Kidney glomerular epithelial cell (primary cell): ENCODE measurements at regions not wholly inside any gene's neighbourhood (a gene's known extent, or its start where the extent isn't known, plus 50 kb on each side); places are given as distances from the start of the nearest gene placed in this dataset.
"Not testable (repeated sequence)": the region's sequence is repeated elsewhere in the genome, so short reads cannot be mapped to it uniquely, and the experiment has no call there.

Experiments used
- DNase-seq: peaks from one replicate; lab custom pipeline; 2025; lab: John Stamatoyannopoulos, UW

- no peak for DNase-seq
These were observed 191.3 kb upstream of the ELAC2 start for GRCh38 chr17:13209081-13209480.

GRCh38 chr17:13204607-13205237 is 186.9 kb upstream of the ELAC2 start:
- no peak for DNase-seq

GRCh38 chr17:13202835-13203234 is 185.0 kb upstream of the ELAC2 start:
- DNase-seq = no peak

DNA sequence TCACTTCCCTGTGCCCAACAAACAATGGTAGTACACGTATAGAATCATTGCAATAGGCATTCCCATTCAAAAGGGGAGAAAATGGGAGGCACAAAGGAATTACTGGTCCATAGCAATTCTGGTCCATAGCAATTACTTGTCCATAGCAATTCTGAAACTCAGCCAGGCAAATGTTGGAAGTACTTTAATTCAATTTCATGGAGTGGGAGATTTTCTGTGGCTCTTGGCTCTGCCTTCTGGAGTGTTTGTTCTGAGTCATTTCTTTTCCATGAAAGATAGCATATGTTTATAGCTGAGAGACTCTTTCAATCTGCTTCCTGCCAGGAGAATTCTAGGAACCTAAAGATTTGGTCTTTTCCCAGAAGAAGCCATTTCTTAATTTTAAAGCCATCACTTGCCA is 182.8 kb upstream of the ELAC2 start:
- no peak for DNase-seq

DNA sequence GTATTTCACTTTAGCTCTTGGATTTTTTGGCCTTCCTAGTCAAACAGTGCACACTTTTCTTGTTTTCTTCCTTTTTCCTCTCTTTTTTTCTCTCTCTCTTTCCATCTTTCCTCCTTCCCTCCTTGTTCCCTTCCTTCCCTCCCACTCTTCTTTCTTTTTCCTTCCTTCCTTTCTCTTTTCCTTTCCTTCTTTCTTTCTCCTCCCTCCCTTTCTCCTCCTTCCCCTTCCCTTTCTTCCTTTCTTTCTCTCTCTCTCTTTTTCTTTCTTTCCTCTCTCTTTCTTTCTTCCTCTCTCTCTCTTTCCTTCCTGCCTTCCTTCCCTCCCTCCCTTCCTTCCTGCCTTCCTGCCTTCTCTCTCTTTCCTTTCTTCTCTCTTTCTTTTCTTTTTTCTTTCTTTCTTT is 181.6 kb upstream of the ELAC2 start:
- DNase-seq = no peak

DNA sequence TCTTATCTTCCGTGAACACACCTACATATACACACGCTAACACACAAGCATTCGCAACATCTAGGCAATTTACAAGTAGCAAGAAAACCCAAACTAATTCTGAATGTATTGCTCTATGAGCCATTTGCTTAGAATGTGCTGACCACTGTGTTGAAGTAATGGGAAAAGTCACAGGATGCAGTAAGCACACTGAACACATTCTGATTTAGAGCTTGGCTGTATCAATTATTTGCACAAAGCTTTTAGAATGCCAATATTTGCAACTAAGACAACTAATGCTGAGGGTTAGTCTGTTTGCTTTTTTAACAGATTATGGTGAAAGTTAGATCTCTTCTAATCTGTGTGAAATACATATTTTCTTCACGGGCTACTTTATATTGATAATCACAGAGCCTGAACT is 179.8 kb upstream of the ELAC2 start:
- no peak for DNase-seq

GRCh38 chr17:13194887-13195286 is 177.1 kb upstream of the ELAC2 start:
- no peak for DNase-seq

GRCh38 chr17:13182854-13183253 is 165.0 kb upstream of the ELAC2 start:
- DNase-seq = no peak

DNA sequence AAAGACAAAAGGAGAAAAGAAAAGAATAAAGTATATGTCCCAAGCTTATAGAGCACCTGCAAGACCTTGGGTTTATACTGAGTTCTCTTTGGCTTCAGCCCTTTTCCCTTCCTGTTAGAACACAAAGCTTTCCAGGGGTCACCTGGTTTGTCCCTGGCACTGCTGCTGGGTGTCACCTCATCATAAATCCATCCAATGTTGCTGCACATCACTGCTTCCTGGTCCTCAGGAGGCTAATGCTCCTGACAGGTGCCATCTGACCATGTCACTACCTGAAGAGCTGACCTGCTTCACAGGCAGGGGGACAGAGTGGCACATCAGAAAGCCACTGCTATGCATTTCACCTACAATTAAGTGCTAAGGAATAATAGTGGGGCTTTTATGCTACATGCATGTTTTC is 164.6 kb upstream of the ELAC2 start:
- no peak for DNase-seq

- DNase-seq = no peak
These were observed 163.9 kb upstream of the ELAC2 start for GRCh38 chr17:13181683-13182082.

GRCh38 chr17:13176436-13176835 is 158.6 kb upstream of the ELAC2 start:
- DNase-seq = no peak

DNA sequence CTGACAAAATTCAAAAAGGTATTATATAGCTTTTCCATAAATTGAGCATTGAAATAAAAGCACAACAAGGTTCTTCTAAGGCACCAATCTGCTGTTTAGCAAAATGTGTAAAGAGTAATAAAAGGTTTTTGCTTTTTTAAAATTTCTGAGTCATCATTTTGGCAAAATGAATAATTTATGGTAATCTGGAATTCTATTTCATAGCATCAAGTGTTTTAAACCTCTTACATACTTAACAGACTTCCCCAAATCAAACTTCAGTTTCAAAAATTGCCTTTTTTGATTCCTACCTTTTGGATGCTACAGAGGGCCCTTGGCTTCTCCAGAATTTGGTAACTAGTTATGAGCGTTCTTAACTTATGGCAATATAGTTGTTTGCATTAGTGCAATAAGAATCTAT is 154.0 kb upstream of the ELAC2 start:
- DNase-seq = no peak

- DNase-seq = no peak
These were observed 144.5 kb upstream of the ELAC2 start for GRCh38 chr17:13162361-13162760.

DNA sequence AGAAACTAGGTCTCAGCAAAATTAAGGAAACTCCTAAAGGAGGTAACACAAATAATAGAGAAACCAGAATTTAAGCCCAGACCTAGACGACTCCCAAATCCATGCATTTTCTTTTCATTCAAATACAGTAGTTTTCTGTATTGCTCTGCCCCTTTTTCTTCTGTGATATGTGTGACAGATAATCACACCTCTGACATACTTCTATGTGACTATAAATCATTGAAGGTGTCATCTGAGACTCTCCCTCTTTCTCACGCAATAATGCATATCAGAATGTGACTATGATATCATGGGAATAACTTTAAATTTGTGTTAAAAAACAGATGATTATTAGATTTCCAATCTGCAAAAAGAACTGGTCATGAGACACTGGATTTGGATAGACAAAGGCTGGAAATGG is 143.0 kb upstream of the ELAC2 start:
- no peak for DNase-seq

DNA sequence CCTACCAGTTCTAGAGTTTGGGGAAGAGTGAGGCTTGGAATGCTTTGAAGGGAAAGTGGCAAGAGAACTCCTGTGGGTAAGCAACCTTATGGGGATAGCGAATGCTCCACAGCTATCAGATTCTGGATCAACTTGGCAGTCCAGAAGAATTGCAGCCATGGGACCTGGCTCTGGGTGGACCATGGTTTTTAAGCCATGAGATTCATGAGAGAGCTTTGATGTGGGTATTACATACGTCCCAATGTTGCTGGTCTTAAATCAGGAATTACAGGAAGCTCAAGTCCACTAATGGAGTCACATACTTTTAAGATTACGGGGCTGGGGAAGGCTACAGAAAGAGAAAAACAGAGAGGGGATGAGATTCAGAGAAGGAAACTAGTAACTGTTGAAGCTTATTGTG is 142.5 kb upstream of the ELAC2 start:
- DNase-seq = no peak

DNA sequence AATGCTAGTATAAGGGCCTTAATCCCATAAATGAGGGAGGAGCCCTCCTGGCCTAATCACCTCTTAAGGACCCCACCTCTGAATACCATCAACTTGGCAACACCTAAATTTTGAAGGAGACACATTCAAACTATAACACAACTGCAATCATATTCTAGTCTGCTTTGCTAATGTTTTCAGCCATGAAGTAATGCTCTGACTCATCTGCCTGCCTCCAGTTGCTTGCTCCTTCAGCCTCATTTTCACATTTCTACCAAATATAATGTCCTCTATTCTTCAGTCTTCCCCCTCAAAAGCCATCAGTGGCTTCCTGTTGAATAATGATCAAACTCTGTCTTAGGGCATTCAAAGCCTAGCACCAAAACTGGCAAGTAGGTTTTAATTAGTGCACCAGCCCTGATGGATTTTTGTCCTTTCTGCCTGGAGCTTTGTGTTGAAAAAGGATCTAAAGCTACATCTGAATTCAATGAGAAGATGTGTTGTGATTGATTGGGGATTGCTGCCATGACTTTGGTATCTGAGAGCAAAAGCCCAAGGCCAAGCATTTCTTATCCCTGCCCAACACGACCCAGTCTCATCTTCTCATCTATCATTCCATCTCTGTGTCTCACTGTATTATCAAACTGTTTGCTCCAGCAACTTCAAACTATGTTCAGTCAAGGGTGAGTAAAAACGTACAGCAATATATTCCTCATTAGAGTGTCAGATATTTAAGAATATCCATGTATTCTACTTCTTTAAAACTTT is 140.8 kb upstream of the ELAC2 start:
- no peak for DNase-seq

- DNase-seq = no peak
These were observed 139.8 kb upstream of the ELAC2 start for GRCh38 chr17:13157656-13158055.

DNA sequence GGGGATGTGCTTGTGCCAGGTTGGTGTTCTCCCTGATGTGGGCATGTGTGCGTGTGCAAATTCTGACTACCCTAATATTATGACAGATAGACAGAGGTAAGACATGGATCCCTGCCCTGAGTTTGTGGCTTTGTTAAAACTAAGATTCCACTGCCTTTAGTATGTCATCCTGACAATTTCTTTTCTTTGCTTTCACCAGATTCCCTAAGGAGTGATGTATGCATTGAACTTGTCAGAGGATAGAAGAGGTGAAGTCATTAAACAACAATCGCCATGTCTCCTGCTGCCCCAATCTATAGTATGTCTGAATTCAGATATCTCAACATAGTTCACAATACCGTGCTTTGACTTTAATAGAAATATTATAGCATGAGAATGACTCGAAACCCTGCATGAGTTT is 137.1 kb upstream of the ELAC2 start:
- DNase-seq = no peak

DNA sequence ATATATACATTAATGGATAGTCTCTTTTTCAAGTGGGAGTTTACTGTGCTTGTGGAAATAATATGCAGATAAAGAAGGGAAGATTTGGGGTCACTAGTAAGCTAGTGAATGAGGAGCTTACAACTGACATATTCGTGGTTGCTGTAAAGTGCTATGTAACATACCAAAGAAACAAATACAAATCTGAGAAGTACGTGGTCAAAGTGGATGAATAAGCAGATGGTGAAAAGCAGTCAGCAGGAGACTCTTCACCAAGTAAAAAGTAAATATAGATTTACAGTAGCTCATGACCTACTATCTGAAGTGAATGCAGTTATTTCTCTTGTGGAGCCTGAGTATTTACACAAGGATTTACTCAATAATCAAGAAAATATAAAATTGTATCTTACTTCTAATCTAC is 136.6 kb upstream of the ELAC2 start:
- DNase-seq = no peak

GRCh38 chr17:13153036-13153435 is 135.2 kb upstream of the ELAC2 start:
- no peak for DNase-seq

DNA sequence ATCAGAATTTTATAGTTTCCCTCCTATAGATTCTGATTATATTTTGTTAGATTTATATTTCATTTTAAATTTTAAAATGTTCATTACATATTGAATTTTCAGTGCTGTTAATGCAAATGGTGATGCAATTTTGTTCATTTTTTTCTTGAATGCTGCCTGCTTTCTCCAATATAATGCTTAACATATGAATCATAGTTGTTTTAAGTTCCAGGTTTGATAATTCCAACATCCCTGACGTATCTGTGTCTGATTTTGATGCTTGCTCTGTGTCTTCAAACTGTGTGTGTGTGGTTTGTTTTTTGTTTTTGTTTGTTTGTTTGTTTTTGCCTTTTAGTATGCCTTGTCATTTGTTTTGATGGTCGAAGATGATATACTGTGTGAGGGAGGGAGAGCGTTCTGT is 134.7 kb upstream of the ELAC2 start:
- DNase-seq = no peak

- not testable (repeated sequence) for DNase-seq
These were observed 132.9 kb upstream of the ELAC2 start for GRCh38 chr17:13150738-13151137.

- no peak for DNase-seq
These were observed 125.2 kb upstream of the ELAC2 start for GRCh38 chr17:13143001-13143400.

- DNase-seq = no peak
These were observed 122.9 kb upstream of the ELAC2 start for GRCh38 chr17:13140750-13141149.
